ENCODE measurements at regions not wholly inside any gene's neighbourhood (a gene's known extent, or its start where the extent isn't known, plus 50 kb on each side); places are given as distances from the start of the nearest gene placed in this dataset.

DNA sequence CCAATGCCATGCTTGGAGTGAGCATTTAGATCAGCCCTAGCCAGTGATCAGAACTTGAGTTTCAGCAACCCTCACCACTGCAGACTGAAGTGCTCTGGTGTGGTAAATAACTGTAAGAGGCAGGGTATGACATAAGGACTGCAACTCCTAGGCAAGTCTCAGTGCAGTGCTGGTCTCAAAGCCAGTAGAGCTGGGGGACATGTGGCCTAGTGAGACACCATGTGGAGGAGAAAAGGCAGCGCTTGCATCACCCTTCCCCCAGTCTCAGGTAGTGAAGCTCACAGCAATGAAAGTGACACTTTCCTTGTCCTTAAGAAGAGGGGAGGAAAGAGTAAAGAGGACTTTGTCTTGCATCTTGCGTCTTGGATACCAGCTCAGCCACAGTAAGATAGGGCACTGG is 386.8 kb upstream of the POT1 start:
- TF ChIP-seq, protein P1, sequence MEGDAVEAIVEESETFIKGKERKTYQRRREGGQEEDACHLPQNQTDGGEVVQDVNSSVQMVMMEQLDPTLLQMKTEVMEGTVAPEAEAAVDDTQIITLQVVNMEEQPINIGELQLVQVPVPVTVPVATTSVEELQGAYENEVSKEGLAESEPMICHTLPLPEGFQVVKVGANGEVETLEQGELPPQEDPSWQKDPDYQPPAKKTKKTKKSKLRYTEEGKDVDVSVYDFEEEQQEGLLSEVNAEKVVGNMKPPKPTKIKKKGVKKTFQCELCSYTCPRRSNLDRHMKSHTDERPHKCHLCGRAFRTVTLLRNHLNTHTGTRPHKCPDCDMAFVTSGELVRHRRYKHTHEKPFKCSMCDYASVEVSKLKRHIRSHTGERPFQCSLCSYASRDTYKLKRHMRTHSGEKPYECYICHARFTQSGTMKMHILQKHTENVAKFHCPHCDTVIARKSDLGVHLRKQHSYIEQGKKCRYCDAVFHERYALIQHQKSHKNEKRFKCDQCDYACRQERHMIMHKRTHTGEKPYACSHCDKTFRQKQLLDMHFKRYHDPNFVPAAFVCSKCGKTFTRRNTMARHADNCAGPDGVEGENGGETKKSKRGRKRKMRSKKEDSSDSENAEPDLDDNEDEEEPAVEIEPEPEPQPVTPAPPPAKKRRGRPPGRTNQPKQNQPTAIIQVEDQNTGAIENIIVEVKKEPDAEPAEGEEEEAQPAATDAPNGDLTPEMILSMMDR (IDR thresholded peaks at IDR 0.05) = peak in 3 of 12 donors; percentile 7 to 11 (median 8)
- no peak for TF ChIP-seq POLR2A (IDR thresholded peaks at IDR 0.05)
